Fibroblast of the aortic adventitia (primary cell): ENCODE measurements at regions not wholly inside any gene's neighbourhood (a gene's known extent, or its start where the extent isn't known, plus 50 kb on each side); places are given as distances from the start of the nearest gene placed in this dataset.

Source experiments
- DNase-seq: peaks from one replicate; pipeline ENCODE4 v3.0.0-alpha.2; 2010; ENCODE audit warnings: low read depth
- H3K4me3 ChIP-seq: 2 replicates; pipeline ENCODE4 v1.5.1; 2011; ENCODE audit warnings: low read depth, mild to moderate bottlenecking, control low read depth, low read length, moderate library complexity
- TF ChIP-seq, protein P1 (sequence below): IDR thresholded peaks from 2 replicates; pipeline ENCODE4 v1.5.1; 2011; ENCODE audit warnings: mild to moderate bottlenecking, low read length, control low read depth, inconsistent platforms; ENCODE audit not compliant: insufficient read depth

DNA sequence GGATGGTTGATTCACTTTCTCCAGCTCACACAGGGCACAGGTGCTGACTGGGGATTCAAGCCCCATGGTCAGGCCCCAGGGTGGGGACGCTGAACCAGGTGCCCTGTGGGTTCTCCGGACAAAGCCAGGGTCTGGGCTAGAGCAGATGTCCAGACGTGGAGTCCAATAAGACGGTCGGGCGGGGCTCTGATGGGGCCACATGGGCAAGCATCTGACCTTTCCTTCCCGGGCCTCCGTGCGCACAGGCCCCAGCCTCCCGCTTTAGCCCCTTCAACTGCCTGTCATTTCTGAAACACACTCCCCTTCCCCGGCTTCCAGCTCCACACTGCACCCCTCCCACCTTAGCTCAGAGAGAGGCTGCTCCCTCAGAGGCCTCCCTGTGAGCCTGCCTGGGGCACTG, 153.0 kb upstream of the PPP2R2D start:
- no peak for DNase-seq
- H3K4me3 ChIP-seq = no peak overlapping the region
- TF ChIP-seq, protein P1, sequence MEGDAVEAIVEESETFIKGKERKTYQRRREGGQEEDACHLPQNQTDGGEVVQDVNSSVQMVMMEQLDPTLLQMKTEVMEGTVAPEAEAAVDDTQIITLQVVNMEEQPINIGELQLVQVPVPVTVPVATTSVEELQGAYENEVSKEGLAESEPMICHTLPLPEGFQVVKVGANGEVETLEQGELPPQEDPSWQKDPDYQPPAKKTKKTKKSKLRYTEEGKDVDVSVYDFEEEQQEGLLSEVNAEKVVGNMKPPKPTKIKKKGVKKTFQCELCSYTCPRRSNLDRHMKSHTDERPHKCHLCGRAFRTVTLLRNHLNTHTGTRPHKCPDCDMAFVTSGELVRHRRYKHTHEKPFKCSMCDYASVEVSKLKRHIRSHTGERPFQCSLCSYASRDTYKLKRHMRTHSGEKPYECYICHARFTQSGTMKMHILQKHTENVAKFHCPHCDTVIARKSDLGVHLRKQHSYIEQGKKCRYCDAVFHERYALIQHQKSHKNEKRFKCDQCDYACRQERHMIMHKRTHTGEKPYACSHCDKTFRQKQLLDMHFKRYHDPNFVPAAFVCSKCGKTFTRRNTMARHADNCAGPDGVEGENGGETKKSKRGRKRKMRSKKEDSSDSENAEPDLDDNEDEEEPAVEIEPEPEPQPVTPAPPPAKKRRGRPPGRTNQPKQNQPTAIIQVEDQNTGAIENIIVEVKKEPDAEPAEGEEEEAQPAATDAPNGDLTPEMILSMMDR = no peak

- DNase-seq = no peak
- TF ChIP-seq, protein P1 = no peak
- H3K4me3 ChIP-seq = no peak overlapping the region
Measured at GRCh38 chr10:131748191-131748590, 152.6 kb upstream of the PPP2R2D start.

- DNase-seq = no peak
- no peak overlapping the region for H3K4me3 ChIP-seq
- TF ChIP-seq, protein P1 = no peak
Measured at GRCh38 chr10:131748831-131749766, 151.7 kb upstream of the PPP2R2D start.

GRCh38 chr10:131749767-131750142, 151.1 kb upstream of the PPP2R2D start:
- TF ChIP-seq, protein P1 = no peak
- DNase-seq = no peak
- no peak overlapping the region for H3K4me3 ChIP-seq

DNA sequence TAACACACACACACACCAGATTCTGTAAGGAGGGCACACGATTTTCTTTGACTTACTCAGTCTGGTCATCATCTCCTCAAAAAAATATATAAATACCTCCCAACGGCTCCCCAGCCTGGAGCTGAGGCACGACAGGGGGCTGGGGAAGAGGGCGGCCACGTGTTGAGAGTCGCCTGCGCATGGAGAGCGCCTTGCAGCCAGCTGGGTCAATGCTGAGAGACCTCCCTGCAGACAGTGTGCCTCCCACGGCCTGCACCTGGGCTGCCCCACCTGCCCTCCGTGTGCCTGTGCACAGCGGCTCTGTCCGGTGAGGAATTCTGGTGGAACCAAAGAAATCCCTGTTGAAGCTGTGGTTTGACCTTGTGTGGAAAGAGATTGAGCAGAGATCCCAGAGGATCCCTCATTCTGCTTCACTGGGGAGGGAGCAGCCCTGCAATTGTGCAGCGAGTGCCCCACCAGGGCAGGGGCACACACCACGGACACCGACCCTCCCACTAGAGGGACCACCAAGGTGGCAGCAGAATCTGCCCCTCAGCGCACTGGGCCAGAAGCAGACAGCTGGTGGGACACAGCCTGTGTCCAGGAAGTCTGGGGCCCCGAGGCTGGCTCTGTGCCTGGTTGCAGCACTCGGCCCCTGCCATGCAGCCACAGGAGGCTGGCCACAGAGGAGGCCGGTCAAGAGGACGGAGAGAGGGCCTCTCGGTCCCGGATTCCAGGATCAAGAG, 150.5 kb upstream of the PPP2R2D start:
- TF ChIP-seq, protein P1 = no peak
- DNase-seq = no peak
- H3K4me3 ChIP-seq = no peak overlapping the region

DNA sequence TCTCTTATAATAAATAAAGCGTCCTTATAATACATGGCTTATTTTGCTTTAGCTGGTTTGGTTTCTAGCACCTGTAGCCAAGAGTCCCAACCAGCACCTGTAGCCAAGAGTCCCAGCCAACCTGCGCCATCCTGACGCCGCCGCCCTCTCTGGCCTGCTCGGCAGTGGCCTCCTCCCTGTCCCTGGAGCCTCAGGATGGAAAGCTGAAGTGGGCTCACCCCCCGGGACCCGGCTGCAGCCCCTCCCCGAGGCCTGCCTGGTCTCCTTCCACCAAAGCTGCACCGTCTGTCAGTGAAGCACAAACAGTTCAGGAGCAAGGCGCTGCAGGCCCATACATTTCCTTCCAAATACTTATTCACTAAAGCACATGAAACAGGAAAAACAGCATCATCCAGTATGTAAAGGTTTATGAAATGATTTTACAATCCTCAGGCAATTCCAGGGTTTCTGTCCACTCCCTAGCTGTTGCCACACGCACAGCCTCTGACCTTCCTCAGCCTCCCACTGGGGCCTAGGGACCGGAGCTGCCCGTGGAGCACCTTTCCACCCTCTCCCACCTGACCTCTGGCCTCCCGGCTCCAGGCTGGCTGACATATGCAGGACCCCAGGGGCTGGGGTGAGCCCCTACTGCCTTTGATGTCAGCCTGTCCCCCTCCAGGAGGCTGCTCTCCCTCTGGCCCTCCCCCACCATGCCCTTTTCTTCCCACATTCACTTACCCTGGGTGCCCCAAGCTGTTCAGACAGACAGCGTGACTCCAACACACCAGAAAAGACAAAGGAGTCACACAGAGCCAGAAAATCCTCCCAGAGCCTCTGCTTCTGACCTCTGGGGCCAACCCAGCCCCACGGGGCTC, 149.6 kb upstream of the PPP2R2D start:
- no peak for DNase-seq
- TF ChIP-seq, protein P1 = no peak
- no peak overlapping the region for H3K4me3 ChIP-seq
